ENCODE measurements at regions not wholly inside any gene's neighbourhood (a gene's known extent, or its start where the extent isn't known, plus 50 kb on each side); places are given as distances from the start of the nearest gene placed in this dataset.

DNA sequence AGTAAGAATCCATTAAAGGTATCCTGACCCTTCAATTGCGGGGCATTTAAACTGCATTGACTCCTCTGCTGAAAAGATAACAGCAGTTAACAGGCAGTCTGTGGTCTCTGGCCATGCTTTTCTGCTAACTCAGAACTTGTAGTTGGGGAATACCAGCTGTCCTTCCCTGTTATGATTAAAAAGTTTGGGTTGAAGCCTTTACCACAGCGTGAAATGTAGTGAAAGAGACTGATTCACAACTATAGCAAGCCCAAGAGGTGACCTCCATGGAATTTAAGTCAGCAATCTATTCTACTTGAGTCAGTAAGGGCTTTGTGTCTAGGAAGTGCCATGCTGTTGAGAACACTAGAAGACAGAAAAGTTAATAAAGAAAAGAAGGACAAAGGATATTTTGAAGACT lies 1037.3 kb downstream of the SI start:
- TF ChIP-seq, protein P1, sequence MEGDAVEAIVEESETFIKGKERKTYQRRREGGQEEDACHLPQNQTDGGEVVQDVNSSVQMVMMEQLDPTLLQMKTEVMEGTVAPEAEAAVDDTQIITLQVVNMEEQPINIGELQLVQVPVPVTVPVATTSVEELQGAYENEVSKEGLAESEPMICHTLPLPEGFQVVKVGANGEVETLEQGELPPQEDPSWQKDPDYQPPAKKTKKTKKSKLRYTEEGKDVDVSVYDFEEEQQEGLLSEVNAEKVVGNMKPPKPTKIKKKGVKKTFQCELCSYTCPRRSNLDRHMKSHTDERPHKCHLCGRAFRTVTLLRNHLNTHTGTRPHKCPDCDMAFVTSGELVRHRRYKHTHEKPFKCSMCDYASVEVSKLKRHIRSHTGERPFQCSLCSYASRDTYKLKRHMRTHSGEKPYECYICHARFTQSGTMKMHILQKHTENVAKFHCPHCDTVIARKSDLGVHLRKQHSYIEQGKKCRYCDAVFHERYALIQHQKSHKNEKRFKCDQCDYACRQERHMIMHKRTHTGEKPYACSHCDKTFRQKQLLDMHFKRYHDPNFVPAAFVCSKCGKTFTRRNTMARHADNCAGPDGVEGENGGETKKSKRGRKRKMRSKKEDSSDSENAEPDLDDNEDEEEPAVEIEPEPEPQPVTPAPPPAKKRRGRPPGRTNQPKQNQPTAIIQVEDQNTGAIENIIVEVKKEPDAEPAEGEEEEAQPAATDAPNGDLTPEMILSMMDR (conservative IDR thresholded peaks at IDR 0.05; ENCODE audit: low read depth, low read length) = no peak
- no peak for TF ChIP-seq EZH2 (IDR thresholded peaks at IDR 0.05; ENCODE audit: borderline replicate concordance, low read depth, low read length, poor library complexity, severe bottlenecking)

All from A673 (cell line).